ENCODE measurements at regions not wholly inside any gene's neighbourhood (a gene's known extent, or its start where the extent isn't known, plus 50 kb on each side); places are given as distances from the start of the nearest gene placed in this dataset.

DNA sequence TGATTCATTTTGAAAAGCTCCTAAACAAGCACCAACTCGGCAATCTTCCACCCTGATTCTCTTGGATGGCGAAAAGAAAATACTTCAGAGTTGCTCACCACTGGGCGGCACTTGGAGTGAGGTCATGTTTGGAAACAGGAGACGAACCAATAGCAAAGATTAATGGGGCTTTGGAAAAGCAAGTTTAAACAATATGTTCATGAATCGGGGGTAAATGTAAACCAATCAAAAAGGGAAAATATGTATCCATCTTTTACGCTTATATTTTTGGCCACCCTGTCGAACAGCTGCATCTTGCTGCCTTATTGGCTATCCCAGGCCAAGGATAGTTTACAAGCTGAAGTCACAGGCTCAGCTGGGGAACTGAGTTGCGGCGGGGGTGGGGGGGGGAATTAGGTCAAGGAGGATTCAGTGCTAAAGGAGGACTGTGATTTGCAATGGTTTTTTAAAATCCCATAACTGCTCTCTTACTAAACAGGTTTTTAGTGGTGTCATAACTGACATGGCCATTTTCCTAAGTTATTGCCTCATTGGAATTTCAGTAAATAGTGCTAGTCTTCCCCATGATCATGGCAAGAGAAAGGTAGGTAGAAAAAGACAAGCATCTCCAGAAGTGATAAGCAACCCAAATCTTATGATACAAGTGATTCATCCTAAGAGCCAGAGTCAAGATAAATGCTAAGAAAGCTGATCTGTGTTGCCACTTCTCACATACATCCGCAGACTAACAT is 210.6 kb downstream of the PHLDA1 start:
- Mint-ChIP-seq H3K27me3 (peaks cover 7% of the 10 kb centered on the region), H3K27ac (no peak overlapping the region), H3K4me3 (no peak overlapping the region), H3K4me1 (peaks cover 11% of the 10 kb centered on the region), H3K36me3 (no peaks in the 10 kb centered on the region), H3K9me3 (no peaks in the 10 kb centered on the region)

DNA sequence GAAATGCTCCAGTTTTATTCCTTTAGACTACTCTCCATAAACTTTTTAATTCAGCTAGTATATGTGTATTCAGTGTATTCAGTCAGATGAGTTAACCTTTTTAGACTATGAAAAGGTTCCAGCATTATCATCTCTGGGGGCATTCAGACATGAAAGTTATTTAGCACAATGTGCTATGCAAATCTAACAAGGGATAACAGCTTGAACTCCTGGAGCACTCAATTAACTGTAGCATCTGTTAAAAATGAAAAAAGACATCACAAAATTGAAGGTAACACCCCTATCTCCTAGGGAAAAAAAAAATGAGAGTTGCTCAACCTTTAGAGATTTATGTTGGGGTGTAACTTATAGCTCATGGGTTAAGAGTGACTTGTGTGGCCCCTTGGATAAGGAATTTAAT is 211.5 kb downstream of the PHLDA1 start:
- Mint-ChIP-seq H3K4me3 (no peak overlapping the region), H3K4me1 (peaks cover 11% of the 10 kb centered on the region), H3K36me3 (no peaks in the 10 kb centered on the region), H3K27ac (no peak overlapping the region), H3K27me3 (peaks cover 7% of the 10 kb centered on the region), H3K9me3 (no peaks in the 10 kb centered on the region)

DNA sequence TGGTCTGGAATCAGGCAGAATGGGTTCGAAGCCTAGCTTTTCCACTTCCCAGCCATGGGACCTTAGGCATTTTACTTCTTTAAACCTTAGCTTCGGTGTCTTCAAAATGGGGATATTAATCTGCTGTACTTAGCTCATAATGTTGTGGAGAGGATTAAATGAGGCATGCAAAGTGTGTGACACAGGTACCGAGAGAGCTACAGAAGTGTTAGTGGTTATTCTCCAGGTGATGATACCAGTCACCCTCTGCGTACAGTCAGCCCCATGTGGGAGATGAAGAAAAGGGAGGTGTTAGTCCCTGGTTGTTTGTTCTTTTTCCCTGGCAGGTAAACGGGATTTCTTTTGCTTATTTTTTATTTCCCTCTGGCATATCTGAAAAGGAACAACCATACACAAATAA is 212.1 kb downstream of the PHLDA1 start:
- peaks cover 7% of the 10 kb centered on the region for H3K27me3 Mint-ChIP-seq
- no peak overlapping the region for H3K27ac Mint-ChIP-seq
- no peak overlapping the region for H3K4me3 Mint-ChIP-seq
- H3K36me3 Mint-ChIP-seq, result no peaks in the 10 kb centered on the region
- H3K9me3 Mint-ChIP-seq, result no peaks in the 10 kb centered on the region
- peaks cover 11% of the 10 kb centered on the region for H3K4me1 Mint-ChIP-seq

DNA sequence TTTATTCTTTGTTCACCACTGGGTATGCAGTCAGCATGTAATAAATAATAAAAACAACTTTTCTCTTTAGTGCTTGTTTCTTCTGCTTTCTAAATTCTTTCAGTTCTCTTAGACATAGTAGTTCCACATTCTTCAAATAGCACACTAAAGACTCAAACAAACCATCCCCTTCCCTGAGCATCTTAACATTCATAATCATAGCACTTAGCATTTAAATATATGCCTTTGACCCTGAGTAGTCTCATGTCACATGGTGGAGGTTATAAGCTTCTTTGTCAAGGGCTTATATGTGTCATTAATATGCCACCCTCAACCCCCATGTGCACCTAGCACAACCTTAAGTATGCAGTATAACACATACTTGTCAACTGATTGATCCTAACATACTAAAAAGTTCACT is 212.7 kb downstream of the PHLDA1 start:
- H3K4me3 Mint-ChIP-seq, result no peak overlapping the region
- peaks cover 11% of the 10 kb centered on the region for H3K4me1 Mint-ChIP-seq
- H3K9me3 Mint-ChIP-seq, result no peaks in the 10 kb centered on the region
- no peaks in the 10 kb centered on the region for H3K36me3 Mint-ChIP-seq
- peaks cover 5% of the 10 kb centered on the region for H3K27me3 Mint-ChIP-seq
- H3K27ac Mint-ChIP-seq, result no peak overlapping the region

DNA sequence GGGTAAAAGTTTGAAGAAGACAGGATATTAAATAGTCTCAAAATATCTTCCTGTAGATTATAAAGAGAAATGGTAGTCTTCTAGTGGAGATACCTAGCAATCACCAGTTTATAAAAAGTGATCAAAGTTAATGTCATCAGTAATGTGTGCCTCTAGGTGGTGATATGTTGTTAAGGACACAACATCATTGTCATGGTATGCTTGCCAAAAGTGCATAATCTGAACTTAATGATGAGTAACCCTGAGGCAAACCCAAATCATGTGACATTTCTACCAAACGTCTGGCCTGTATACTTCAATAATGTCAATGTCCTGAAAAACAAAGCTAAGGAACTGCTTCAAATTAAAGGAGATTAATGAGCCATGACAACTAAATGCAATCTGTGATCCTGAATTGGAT is 214.7 kb downstream of the PHLDA1 start:
- H3K9me3 Mint-ChIP-seq, result no peaks in the 10 kb centered on the region
- no peaks in the 10 kb centered on the region for H3K27me3 Mint-ChIP-seq
- peaks cover 11% of the 10 kb centered on the region for H3K4me1 Mint-ChIP-seq
- no peak overlapping the region for H3K4me3 Mint-ChIP-seq
- peak overlapping the region; percentile 15 for H3K27ac Mint-ChIP-seq
- H3K36me3 Mint-ChIP-seq, result no peaks in the 10 kb centered on the region

DNA sequence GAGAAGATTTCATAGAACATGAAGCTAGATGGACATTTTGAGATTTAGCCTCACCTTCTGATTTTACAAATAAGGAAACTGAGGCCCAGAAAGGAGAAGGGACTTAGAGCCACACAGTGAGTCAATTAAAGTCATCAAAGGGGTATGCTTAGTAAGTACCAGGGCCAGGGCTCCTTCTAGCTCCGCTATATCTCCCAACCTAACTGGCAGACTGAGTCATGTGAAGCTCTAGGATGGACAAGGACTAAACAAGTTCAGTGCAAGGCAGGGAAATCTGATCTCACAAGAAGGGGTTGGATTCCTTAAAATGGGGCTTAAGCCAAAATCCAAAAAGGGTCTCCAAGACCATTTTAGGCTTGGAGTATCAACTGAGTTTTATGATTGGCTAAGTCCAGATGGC is 215.8 kb downstream of the PHLDA1 start:
- no peak overlapping the region for H3K4me3 Mint-ChIP-seq
- H3K4me1 Mint-ChIP-seq, result peaks cover 11% of the 10 kb centered on the region
- no peaks in the 10 kb centered on the region for H3K27me3 Mint-ChIP-seq
- no peaks in the 10 kb centered on the region for H3K36me3 Mint-ChIP-seq
- H3K27ac Mint-ChIP-seq, result no peak overlapping the region
- H3K9me3 Mint-ChIP-seq, result no peaks in the 10 kb centered on the region

DNA sequence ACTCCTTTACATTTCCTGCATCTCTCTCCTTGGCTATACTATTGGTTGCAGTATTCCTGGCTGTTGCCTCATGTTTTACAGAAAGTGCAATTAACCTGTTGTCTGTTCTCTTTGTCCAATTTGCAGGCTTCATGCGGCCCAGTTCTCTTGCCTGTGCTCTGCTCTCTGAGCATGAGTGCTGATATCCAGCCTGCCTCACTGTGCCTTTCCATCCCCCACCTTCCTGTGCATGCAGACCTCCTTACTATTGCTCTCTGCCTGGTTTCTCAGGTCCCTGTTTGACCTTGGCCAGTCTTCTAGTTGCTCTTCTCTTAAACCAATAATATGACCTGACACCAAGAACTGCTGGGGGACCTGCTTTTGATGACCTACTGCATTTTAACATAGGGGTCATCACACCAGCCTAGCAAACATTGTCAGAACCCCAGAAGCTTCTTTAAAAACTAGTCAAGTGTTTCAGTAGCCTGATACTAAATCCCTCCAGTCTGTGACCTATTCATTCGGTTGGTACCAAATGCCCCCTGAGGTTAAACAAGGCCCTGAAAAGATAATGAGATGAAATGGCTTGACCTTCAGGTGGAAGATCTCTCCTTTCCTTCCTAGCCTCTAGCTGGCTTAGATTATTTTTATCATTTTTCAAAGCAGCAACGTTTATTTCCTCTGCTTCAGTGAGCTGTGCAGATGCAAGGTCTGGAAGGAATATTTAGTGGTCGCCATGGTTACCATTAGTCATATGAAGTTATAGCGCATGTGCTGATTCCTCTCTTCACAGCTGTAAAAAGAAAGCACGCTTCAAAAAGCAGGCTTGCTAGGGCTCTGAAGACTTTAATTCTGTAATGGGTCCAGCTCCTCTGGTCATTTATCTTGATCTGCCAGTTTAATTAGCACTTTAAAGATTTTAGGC is 216.5 kb downstream of the PHLDA1 start:
- Mint-ChIP-seq H3K4me3 (no peak overlapping the region), H3K27me3 (no peaks in the 10 kb centered on the region), H3K27ac (no peak overlapping the region), H3K9me3 (no peaks in the 10 kb centered on the region), H3K36me3 (no peaks in the 10 kb centered on the region), H3K4me1 (peaks cover 11% of the 10 kb centered on the region)

DNA sequence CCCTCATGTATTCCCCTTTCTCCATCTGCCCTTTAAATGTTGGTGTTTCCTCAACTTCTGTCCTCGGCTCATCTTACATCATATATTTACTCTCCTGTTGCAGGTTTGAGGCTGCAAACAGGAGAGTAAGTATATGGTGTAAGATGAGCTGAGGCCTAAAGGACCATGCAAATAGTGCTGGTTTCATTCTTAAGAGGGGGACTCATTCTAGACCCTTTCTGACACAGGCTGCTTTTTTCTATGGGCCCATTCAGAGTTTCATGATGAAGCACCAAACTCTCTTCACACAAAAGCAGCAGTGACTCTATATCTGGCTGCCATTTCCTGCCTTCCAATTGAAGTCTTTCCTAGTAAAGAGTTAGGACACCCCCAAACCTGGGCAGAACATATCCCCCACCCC is 218.5 kb downstream of the PHLDA1 start:
- Mint-ChIP-seq H3K27ac (no peak overlapping the region), H3K4me1 (peaks cover 6% of the 10 kb centered on the region), H3K4me3 (no peak overlapping the region), H3K27me3 (no peaks in the 10 kb centered on the region), H3K36me3 (no peaks in the 10 kb centered on the region), H3K9me3 (no peaks in the 10 kb centered on the region)

DNA sequence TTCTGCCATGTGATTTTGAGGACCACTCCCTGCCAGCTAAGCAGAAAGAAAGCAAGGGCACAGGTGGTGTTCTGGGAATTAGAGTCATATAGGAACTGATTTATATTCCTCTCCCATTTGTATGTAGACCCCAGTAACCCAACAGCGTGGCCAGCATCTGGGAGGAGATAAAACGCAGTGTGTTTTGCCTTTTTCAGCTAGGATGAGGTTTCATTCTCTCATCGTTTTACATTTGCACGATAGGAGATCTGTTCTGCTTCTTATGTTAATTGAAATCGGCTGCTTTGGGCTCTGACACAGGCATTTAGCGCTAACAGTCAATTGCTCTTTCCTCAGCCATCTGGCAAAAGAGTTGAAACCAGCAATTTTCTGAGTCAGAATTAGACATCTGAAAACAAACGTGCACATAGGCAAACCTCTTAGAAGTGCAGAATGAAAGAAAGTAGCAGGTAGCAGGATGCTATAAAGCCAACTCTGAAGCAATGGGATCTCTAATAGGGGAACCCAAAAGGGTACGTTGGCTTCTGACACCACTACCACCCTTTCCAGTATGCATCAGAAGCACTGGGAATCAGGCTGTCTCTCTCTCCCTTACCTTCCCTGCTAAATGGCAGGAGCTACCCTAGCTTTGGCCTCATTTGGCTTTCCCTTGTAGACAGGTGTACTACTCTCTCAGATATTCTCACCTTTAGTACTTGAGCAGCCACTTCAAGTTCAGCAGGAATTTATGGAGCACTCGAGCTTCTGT is 219.1 kb downstream of the PHLDA1 start:
- no peaks in the 10 kb centered on the region for H3K36me3 Mint-ChIP-seq
- no peak overlapping the region for H3K4me3 Mint-ChIP-seq
- H3K9me3 Mint-ChIP-seq, result no peaks in the 10 kb centered on the region
- H3K27ac Mint-ChIP-seq, result no peak overlapping the region
- peaks cover 6% of the 10 kb centered on the region for H3K4me1 Mint-ChIP-seq
- H3K27me3 Mint-ChIP-seq, result no peaks in the 10 kb centered on the region

DNA sequence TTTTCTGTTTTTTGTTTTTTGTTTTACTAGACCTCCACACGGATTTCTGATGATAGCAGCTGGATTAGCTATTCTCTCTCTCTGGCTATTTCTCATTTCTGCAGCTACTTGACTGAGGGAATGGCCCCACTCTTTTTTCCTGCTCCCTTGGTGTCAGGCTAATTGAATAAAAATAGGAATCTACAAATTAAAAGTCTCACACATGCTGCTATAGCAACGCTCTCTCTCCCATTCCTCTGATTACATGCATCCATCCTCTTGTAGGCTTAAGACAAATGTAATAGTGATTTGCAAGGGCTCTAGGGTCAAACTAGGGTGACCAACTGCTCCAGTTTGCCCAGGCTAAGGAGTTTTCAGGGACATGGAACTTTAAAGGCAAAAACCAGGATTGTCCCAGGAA is 221.8 kb downstream of the PHLDA1 start:
- H3K9me3 Mint-ChIP-seq, result peaks cover 5% of the 10 kb centered on the region
- no peaks in the 10 kb centered on the region for H3K4me1 Mint-ChIP-seq
- H3K27me3 Mint-ChIP-seq, result no peaks in the 10 kb centered on the region
- no peaks in the 10 kb centered on the region for H3K36me3 Mint-ChIP-seq
- no peak overlapping the region for H3K27ac Mint-ChIP-seq
- no peak overlapping the region for H3K4me3 Mint-ChIP-seq

DNA sequence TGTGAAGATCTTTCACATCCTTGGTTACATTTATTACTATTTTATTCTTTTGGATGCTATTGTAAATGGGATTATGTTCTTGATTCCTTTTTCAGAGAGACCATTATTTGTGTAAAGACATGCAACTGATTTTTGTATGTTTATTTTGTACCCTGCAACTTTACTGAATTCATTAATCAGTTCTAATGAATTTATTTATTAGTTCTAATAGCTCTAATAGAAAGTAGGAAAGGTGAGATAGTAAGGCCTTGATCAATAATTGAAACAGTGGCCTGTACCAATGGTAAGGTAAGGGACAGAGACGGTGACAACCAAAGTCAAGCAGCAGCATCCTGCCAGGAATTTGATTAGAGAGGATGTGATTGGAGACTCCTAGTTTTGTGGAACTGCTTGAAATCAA is 224.1 kb downstream of the PHLDA1 start:
- H3K36me3 Mint-ChIP-seq, result no peaks in the 10 kb centered on the region
- peaks cover 5% of the 10 kb centered on the region for H3K9me3 Mint-ChIP-seq
- H3K4me3 Mint-ChIP-seq, result no peak overlapping the region

DNA sequence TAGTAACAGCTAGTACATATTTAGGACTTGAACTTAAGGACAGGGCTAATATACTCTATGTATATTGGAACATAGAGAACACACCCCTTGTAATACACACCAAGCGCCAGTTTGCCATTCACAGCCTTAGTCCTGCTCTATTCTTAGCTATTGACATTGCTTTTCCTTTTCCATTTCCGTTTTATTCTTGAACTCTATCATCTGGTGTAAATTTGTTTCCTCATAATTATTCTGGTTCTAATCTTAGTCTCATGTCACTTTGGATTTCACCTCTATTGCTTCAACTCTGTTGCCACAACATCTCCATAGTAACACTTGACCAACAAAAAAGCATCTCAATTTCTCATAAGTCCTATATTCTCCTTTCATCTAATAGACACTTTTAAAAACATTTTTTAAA is 225.7 kb downstream of the PHLDA1 start:
- H3K27me3 Mint-ChIP-seq, result no peaks in the 10 kb centered on the region
- H3K27ac Mint-ChIP-seq, result no peak overlapping the region
- no peak overlapping the region for H3K4me3 Mint-ChIP-seq
- peaks cover 5% of the 10 kb centered on the region for H3K9me3 Mint-ChIP-seq
- H3K36me3 Mint-ChIP-seq, result no peaks in the 10 kb centered on the region
- H3K4me1 Mint-ChIP-seq, result no peaks in the 10 kb centered on the region

More for the DNA sequence above, 224.1 kb downstream of the PHLDA1 start:
- Mint-ChIP-seq H3K27me3 (no peaks in the 10 kb centered on the region), H3K27ac (no peak overlapping the region), H3K4me1 (no peaks in the 10 kb centered on the region)

DNA sequence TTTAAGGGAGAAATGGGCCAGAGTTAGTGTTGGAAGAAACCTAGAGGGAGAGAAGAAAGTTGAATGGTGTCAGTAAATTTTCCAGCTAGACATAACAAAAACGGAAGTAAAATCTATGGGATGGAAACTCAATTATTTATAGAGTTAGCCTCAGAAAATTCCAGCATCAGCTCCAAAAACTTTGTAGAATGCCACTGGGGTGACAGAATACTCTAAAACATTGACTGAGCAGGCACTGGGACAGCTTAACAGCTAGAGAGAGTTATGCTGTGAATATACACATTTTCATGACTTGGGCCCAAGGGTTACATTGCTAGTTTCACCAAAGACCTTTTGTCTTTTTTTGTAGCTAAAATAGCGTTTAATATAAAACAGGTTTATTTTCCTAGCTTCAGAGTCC is 226.3 kb downstream of the PHLDA1 start:
- no peak overlapping the region for H3K27ac Mint-ChIP-seq
- H3K27me3 Mint-ChIP-seq, result no peaks in the 10 kb centered on the region
- no peaks in the 10 kb centered on the region for H3K4me1 Mint-ChIP-seq
- no peaks in the 10 kb centered on the region for H3K36me3 Mint-ChIP-seq
- H3K4me3 Mint-ChIP-seq, result no peak overlapping the region
- peaks cover 5% of the 10 kb centered on the region for H3K9me3 Mint-ChIP-seq

DNA sequence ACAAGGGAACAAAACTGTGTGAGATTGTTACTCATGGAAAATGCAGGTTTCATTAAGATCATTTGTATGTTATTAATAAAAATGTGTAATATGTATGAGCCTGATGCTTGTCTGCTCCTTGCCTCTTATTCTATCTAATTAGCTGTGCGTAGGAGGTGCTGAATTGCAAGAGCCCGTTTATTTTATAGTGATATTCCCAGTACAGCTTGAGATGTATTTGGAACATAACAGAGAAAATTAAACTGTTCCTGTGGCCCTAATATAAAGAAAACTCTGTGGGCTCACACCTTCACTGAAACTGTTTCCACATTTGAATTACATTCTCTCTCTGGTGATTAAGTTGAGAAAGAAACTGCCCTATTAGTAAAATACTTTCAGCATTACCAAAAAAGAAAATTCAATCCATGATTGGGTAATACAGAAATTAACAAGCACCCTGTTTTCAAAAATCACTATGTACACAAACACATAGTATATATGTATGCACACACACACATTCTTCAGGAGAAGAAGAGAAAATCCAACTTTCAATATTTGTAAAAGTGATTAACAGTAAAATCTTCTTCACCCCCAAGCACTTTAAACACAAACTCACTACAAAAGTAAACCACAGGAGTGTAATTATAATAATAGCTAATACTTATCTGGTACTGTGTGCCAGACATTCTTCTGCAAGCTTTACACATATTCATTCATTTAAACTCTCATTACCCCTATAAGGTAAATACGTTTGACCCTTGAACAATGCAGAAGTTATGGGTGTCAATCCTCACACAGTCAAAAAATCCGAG is 233.2 kb downstream of the PHLDA1 start:
- H3K9me3 Mint-ChIP-seq, result no peaks in the 10 kb centered on the region

DNA sequence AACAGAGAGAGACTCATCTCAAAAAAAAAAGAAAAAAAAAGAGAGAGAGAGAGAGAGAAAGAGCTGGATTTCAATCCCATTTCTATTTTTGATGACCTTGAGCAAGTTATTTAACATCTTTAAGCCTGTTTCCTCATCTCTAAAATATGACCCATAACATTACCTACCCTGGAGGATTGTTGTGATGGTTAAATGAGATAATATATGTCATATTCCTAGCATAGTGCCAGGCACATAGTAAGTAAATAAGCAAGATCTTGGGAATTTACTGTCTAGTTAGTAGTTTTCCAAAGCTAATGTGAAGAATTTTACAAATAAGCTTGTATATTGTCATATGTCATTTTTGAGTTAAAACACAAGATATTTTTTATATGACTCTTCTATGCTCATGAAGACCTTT is 236.5 kb downstream of the PHLDA1 start:
- Mint-ChIP-seq H3K27ac (no peak overlapping the region), H3K27me3 (peaks cover 2% of the 10 kb centered on the region), H3K36me3 (peaks cover under 1% of the 10 kb centered on the region), H3K9me3 (no peaks in the 10 kb centered on the region), H3K4me1 (peaks cover 20% of the 10 kb centered on the region), H3K4me3 (no peak overlapping the region)

More for the DNA sequence above, 233.2 kb downstream of the PHLDA1 start:
- Mint-ChIP-seq H3K27ac (no peak overlapping the region), H3K4me1 (no peaks in the 10 kb centered on the region), H3K36me3 (no peaks in the 10 kb centered on the region), H3K4me3 (no peak overlapping the region), H3K27me3 (no peaks in the 10 kb centered on the region)

Data from activated naive CD4-positive, alpha-beta T cell treated with anti-CD3 and anti-CD28 coated beads, Interleukin-2, amount 50 U/mL, for 24 hours (primary cell).